ENCODE measurements at regions not wholly inside any gene's neighbourhood (a gene's known extent, or its start where the extent isn't known, plus 50 kb on each side); places are given as distances from the start of the nearest gene placed in this dataset.

DNA sequence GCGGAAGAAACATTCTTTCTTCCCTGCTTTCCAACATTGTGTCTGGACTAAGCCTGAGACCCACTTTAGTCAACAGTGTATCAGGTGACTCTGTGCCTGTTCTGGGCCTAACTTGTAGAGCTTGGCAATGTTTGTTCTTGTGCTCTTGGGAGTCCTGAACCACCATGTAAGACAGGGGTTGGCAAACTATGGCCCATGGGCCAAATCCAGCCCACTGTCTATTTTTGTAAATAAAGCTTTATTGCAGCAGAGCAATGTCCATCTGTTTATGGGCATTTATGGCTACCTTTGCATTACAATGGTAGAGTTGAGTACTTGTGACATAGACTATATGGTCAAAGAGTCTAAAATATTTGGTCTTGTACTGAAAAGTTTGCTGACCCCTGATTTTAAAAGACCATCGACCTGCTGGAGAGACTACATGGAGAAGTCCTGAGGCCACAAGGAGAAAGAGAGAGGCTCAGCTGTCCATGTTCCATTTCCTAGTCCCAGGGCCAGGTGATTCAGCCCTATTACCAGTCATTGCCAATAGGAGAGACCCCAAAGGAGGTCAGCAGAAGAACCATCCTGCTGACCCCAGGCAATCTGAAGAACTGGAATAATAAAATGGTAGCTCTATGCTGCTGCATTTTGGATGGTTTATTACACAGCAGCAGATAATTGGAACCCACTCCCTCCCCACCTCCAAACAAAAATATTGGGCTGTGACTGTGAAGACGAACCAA, 211.3 kb downstream of the AUH start:
- TF ChIP-seq, protein P1, sequence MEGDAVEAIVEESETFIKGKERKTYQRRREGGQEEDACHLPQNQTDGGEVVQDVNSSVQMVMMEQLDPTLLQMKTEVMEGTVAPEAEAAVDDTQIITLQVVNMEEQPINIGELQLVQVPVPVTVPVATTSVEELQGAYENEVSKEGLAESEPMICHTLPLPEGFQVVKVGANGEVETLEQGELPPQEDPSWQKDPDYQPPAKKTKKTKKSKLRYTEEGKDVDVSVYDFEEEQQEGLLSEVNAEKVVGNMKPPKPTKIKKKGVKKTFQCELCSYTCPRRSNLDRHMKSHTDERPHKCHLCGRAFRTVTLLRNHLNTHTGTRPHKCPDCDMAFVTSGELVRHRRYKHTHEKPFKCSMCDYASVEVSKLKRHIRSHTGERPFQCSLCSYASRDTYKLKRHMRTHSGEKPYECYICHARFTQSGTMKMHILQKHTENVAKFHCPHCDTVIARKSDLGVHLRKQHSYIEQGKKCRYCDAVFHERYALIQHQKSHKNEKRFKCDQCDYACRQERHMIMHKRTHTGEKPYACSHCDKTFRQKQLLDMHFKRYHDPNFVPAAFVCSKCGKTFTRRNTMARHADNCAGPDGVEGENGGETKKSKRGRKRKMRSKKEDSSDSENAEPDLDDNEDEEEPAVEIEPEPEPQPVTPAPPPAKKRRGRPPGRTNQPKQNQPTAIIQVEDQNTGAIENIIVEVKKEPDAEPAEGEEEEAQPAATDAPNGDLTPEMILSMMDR (IDR thresholded peaks at IDR 0.05; ENCODE audit: control insufficient read depth, extremely low read depth, insufficient read depth) = no peak
- H3K4me3 ChIP-seq (ENCODE audit: low read depth, low read length) = no peak overlapping the region
- DNase-seq (ENCODE audit: low read depth) = no peak

DNA sequence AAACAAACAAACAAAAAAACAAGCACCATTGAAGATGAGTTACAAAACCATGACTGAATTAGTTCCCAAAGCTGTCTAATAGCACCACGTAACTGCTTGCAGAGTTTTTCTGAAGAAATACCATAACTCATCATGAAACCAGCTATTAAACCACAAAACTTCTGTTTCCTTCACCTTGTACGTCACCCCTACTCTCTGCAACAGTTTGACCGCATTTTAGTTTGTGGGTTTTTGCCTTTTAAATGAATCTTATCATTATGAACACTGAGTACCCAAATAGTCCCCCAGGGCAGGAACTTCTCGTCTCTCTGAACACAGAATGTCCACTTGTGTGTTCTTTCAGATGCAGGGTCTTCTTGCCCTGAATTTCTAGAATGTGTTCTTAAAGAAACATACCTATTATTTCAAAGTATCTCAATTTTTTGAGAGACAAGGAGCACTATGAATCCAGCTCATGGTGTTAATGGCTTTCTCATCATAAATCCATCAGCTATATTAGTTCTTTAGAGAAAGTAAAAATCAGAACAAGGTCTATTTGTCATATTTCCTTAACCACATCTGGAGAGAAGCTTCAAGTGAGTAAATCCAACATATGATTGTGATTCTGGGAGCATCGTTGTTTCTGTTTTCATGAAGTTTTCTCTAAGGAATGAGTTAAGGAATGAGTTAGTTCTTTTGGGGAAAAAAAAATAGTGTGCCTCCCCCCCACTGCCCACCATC, 210.6 kb downstream of the AUH start:
- TF ChIP-seq, protein P1 (IDR thresholded peaks at IDR 0.05; ENCODE audit: control insufficient read depth, extremely low read depth, insufficient read depth) = no peak
- DNase-seq (ENCODE audit: low read depth) = no peak
- no peak overlapping the region for H3K4me3 ChIP-seq (ENCODE audit: low read depth, low read length)

DNA sequence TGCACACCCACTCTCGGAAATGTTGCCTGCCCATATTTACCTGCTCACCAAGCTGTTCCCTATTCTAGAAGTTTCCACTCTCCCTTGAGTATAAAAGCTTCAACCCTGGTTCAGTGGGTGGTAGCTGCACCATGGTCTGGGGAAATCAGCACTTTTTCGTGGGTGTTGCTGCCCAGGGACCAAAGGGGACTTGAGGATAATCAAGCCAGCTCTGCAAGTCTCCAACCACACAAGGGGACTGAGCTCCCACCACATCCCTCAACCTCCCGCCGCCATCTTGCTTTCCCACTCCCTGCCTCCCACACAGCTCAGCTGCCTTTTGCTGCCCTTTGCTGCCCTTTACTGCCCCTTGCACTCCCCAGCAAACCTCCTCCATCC, 210.0 kb downstream of the AUH start:
- no peak overlapping the region for H3K4me3 ChIP-seq (ENCODE audit: low read depth, low read length)
- no peak for DNase-seq (ENCODE audit: low read depth)
- TF ChIP-seq, protein P1 (IDR thresholded peaks at IDR 0.05; ENCODE audit: control insufficient read depth, extremely low read depth, insufficient read depth) = no peak

DNA sequence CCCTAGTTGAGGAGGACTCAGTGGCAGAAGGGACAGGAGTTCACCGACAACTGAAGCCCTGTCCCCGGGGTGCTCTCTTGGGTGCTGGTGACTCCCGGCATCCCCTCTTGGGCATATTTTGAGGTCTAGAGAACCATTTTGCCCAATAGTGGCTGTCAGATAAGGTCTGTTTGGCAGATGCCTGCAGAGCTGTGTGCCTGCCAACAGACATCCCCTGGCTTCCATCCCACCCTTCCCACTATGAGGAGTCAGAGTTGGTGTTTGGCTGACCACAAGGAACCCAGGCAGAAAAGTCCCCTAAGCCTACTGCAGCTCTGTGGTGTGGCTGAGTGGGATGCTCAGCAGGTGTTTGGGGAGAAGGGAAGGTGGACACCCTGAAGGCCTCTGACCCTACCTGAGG, 207.0 kb downstream of the AUH start:
- TF ChIP-seq, protein P1 (IDR thresholded peaks at IDR 0.05; ENCODE audit: control insufficient read depth, extremely low read depth, insufficient read depth) = no peak
- DNase-seq (ENCODE audit: low read depth) = no peak
- H3K4me3 ChIP-seq (ENCODE audit: low read depth, low read length) = no peak overlapping the region

DNA sequence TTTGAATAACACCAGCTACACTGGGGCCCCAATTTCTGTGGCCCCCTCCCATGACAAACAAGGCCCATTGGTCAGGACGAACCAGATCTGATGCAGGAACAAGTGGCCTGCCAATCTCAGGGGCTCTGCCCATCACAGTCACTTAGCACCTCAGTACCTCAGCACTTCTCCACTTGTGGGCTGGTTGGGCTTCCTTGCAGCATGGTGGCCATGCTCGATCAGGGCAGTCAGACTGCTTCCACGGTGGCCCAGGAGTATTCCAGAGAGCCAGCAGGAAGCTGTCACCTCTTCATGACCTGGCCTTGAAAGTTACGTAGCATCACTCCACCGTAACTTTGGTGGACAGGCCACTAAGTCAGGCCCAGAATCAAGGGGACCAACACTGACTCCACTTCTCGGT, 206.5 kb downstream of the AUH start:
- no peak overlapping the region for H3K4me3 ChIP-seq (ENCODE audit: low read depth, low read length)
- no peak for DNase-seq (ENCODE audit: low read depth)
- TF ChIP-seq, protein P1 (IDR thresholded peaks at IDR 0.05; ENCODE audit: control insufficient read depth, extremely low read depth, insufficient read depth) = no peak

DNA sequence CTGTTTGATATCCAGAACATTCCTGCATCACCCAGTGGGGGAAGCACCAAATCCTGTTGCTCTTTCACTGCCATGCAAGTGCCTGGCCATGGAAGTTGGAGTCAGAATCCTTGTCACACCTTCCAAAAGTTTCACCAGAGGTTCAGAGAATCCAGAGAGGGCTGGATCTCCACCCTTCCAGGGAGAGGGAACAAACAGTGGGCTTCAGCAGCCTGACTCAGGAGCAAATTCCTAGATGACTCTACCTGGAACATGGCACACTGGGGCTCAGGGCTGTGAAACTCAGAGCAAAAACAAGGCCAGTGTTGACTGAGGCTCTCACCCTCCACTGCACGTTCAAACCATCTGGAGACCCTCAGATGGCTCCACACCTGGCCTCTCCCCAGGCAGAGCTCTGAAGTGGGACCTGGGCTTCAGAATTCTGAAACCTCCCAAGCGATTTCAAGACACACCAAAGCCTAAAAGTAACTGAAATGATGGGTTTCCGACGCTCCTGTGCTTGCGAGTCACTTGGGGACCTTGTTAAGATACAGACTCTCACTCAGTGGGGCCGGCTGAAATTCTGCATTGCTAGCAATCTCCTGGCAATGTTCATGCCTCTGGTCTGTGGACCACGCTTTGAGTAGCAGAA, 205.9 kb downstream of the AUH start:
- no peak for DNase-seq (ENCODE audit: low read depth)
- no peak overlapping the region for H3K4me3 ChIP-seq (ENCODE audit: low read depth, low read length)
- TF ChIP-seq, protein P1 (IDR thresholded peaks at IDR 0.05; ENCODE audit: control insufficient read depth, extremely low read depth, insufficient read depth) = no peak
